GM13977 (cell line): ENCODE measurements at regions not wholly inside any gene's neighbourhood (a gene's known extent, or its start where the extent isn't known, plus 50 kb on each side); places are given as distances from the start of the nearest gene placed in this dataset.

Source experiments
- DNase-seq: peaks from one replicate; pipeline ENCODE4 v3.0.0; 2012; ENCODE audit warnings: low spot score
- CTCF ChIP-seq: IDR thresholded peaks from 2 replicates; pipeline ENCODE4 v1.5.1; 2012; ENCODE audit warnings: mild to moderate bottlenecking, control low read depth; ENCODE audit not compliant: insufficient read depth; ENCODE audit errors: extremely low read depth, missing control alignments
- in situ Hi-C: fragments of 300-500 bp; cut with MboI; formaldehyde crosslinking; loops from one replicate; pipeline ENCODE4 v1.12.0; 2022; ENCODE audit warnings: low sequenced_read_pairs, low pct_unique_long_range_greater_than_20kb, mixed read lengths, inconsistent platforms; ENCODE audit not compliant: unreplicated experiment

GRCh38 chr9:38153910-38154291 is 84.9 kb upstream of the SHB start:
- DNase-seq: no peak
- no peak for TF ChIP-seq CTCF
- in situ Hi-C loops: no loop called here

GRCh38 chr9:38153152-38153909 is 84.3 kb upstream of the SHB start:
- TF ChIP-seq CTCF: no peak
- no peak for DNase-seq
- in situ Hi-C loops: no loop called here

GRCh38 chr9:38149647-38150046 is 80.6 kb upstream of the SHB start:
- in situ Hi-C loops: no loop called here

GRCh38 chr9:38146844-38147243 is 77.8 kb upstream of the SHB start:
- TF ChIP-seq CTCF: no peak
- no peak for DNase-seq
- in situ Hi-C loops: no loop called here

More at GRCh38 chr9:38149647-38150046, 80.6 kb upstream of the SHB start:
- no peak for TF ChIP-seq CTCF
- DNase-seq: no peak

DNA sequence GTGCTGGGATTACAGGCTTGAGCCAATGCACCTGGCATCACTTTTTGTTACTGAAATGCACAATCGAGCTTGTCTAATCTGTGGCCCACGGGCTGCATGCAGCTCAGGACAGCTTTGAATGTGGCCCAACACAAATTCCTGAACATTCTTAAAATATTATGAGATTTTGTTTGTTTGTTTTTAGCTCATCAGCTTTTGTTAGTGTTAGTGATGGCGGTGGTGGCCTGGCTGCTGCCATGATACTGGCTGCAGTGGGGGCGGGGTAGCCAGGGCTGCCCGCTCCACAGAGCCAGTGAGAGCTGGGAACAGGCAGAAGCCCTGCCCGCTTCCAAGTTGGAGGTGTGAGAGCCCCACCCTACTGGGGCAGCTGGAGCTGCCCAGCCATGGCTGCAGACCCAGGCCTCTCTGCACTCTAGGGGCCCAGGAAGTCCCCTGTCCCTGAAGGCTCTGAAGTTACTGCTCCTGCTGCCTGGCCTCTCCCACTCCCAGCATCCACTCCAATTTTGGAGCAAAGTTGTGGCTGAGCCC is 76.6 kb upstream of the SHB start:
- DNase-seq: no peak
- no peak for TF ChIP-seq CTCF
- in situ Hi-C loops: no loop called here

DNA sequence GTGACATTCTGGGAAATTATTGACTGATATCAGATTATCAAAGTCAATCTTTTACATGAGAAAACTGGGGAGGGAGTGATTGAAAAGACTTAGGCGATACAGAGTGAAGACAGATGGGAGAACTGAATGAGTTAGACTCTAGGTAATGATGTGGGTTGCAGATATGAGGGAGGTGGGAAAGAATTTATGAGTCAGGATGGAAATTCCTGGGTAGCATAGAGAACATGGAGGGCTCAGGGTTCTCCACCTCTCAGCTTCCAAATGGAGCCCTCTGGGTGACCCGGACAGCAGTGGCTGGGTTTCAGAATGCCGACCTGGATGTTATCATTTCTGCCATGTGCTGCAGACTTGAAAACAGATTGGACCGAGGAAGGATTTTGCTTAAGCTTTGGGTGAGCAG is 75.4 kb upstream of the SHB start:
- in situ Hi-C loops: no loop called here
- TF ChIP-seq CTCF: no peak
- no peak for DNase-seq
